Body of pancreas (tissue), 4 donors: ENCODE measurements at regions not wholly inside any gene's neighbourhood (a gene's known extent, or its start where the extent isn't known, plus 50 kb on each side); places are given as distances from the start of the nearest gene placed in this dataset.

Experiments used
- POLR2A ChIP-seq, 3 donors: fragments of 450-650 bp; IDR thresholded peaks; one replicate each; pipeline ENCODE4 v1.6.1; 2016; ENCODE audit warnings: antibody characterized with exemption in 3 of 3, mild to moderate bottlenecking in 2 of 3
- TF ChIP-seq, protein P1 (sequence below), 7 experiments: fragments of 450-650 bp in 4 of 7; fragments of 200-600 bp in 3 of 7; sonication (generic) in 3 of 7; IDR thresholded peaks; one replicate each; pipeline ENCODE4 v1.5.1; 2016 to 2019; ENCODE audit warnings: antibody characterized with exemption in 7 of 7

GRCh38 chr12:3364661-3365462, 126.1 kb upstream of the PRMT8 start:
- TF ChIP-seq, protein P1, sequence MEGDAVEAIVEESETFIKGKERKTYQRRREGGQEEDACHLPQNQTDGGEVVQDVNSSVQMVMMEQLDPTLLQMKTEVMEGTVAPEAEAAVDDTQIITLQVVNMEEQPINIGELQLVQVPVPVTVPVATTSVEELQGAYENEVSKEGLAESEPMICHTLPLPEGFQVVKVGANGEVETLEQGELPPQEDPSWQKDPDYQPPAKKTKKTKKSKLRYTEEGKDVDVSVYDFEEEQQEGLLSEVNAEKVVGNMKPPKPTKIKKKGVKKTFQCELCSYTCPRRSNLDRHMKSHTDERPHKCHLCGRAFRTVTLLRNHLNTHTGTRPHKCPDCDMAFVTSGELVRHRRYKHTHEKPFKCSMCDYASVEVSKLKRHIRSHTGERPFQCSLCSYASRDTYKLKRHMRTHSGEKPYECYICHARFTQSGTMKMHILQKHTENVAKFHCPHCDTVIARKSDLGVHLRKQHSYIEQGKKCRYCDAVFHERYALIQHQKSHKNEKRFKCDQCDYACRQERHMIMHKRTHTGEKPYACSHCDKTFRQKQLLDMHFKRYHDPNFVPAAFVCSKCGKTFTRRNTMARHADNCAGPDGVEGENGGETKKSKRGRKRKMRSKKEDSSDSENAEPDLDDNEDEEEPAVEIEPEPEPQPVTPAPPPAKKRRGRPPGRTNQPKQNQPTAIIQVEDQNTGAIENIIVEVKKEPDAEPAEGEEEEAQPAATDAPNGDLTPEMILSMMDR (IDR thresholded peaks at IDR 0.05): no peak
- peak in 1 of 3 donors; percentile 3 for TF ChIP-seq POLR2A (IDR thresholded peaks at IDR 0.05)
